ENCODE measurements at regions not wholly inside any gene's neighbourhood (a gene's known extent, or its start where the extent isn't known, plus 50 kb on each side); places are given as distances from the start of the nearest gene placed in this dataset.

GRCh38 chr4:132026816-132027215 is 1122.3 kb upstream of the PCDH10 start:
- H3K4me1 Mint-ChIP-seq = no peaks in the 10 kb centered on the region
- no peak overlapping the region for H3K27ac Mint-ChIP-seq
- H3K36me3 Mint-ChIP-seq (ENCODE audit: low read depth) = no peaks in the 10 kb centered on the region
- no peaks in the 10 kb centered on the region for H3K9me3 ChIP-seq (ENCODE audit: control insufficient read depth, low read length, poor library complexity, severe bottlenecking)
- H3K4me3 Mint-ChIP-seq = no peak overlapping the region
- DNase-seq (no peak), ATAC-seq (no peak)
- H3K27me3 Mint-ChIP-seq = no peaks in the 10 kb centered on the region

GRCh38 chr4:132056496-132056895 is 1092.6 kb upstream of the PCDH10 start:
- DNase-seq (no peak), ATAC-seq (no peak)
- Mint-ChIP-seq H3K36me3 (ENCODE audit: low read depth) (no peaks in the 10 kb centered on the region), H3K4me3 (no peak overlapping the region), H3K4me1 (no peaks in the 10 kb centered on the region), H3K27me3 (no peaks in the 10 kb centered on the region), H3K27ac (no peak overlapping the region)
- no peaks in the 10 kb centered on the region for H3K9me3 ChIP-seq (ENCODE audit: control insufficient read depth, low read length, poor library complexity, severe bottlenecking)

- Mint-ChIP-seq H3K4me1 (no peaks in the 10 kb centered on the region), H3K27me3 (no peaks in the 10 kb centered on the region), H3K4me3 (no peak overlapping the region)
Measured at GRCh38 chr4:132059227-132059626, 1089.9 kb upstream of the PCDH10 start.

GRCh38 chr4:132062611-132063239 is 1086.4 kb upstream of the PCDH10 start:
- DNase-seq (no peak), ATAC-seq (no peak)
- Mint-ChIP-seq H3K36me3 (ENCODE audit: low read depth) (no peaks in the 10 kb centered on the region), H3K4me3 (no peak overlapping the region), H3K4me1 (no peaks in the 10 kb centered on the region), H3K27me3 (no peaks in the 10 kb centered on the region), H3K27ac (no peak overlapping the region)
- no peaks in the 10 kb centered on the region for H3K9me3 ChIP-seq (ENCODE audit: control insufficient read depth, low read length, poor library complexity, severe bottlenecking)

More at GRCh38 chr4:132059227-132059626, 1089.9 kb upstream of the PCDH10 start:
- Mint-ChIP-seq H3K27ac (no peak overlapping the region), H3K36me3 (ENCODE audit: low read depth) (no peaks in the 10 kb centered on the region)
- no peaks in the 10 kb centered on the region for H3K9me3 ChIP-seq (ENCODE audit: control insufficient read depth, low read length, poor library complexity, severe bottlenecking)
- ATAC-seq (no peak), DNase-seq (no peak)

GRCh38 chr4:132063829-132064228 is 1085.3 kb upstream of the PCDH10 start:
- Mint-ChIP-seq H3K36me3 (ENCODE audit: low read depth) (no peaks in the 10 kb centered on the region), H3K4me1 (no peaks in the 10 kb centered on the region), H3K27ac (no peak overlapping the region), H3K4me3 (no peak overlapping the region), H3K27me3 (no peaks in the 10 kb centered on the region)
- DNase-seq (no peak), ATAC-seq (no peak)
- H3K9me3 ChIP-seq (ENCODE audit: control insufficient read depth, low read length, poor library complexity, severe bottlenecking) = no peaks in the 10 kb centered on the region

- Mint-ChIP-seq H3K27me3 (no peaks in the 10 kb centered on the region), H3K36me3 (ENCODE audit: low read depth) (no peaks in the 10 kb centered on the region), H3K4me3 (no peak overlapping the region), H3K4me1 (no peaks in the 10 kb centered on the region), H3K27ac (no peak overlapping the region)
- ATAC-seq (no peak), DNase-seq (no peak)
- no peaks in the 10 kb centered on the region for H3K9me3 ChIP-seq (ENCODE audit: control insufficient read depth, low read length, poor library complexity, severe bottlenecking)
Measured at GRCh38 chr4:132065940-132066495, 1083.1 kb upstream of the PCDH10 start.

GRCh38 chr4:132071815-132072214 is 1077.3 kb upstream of the PCDH10 start:
- DNase-seq = no peak
- ATAC-seq = no peak
- no peak overlapping the region for H3K27ac Mint-ChIP-seq
- no peaks in the 10 kb centered on the region for H3K9me3 ChIP-seq (ENCODE audit: control insufficient read depth, low read length, poor library complexity, severe bottlenecking)
- H3K36me3 Mint-ChIP-seq (ENCODE audit: low read depth) = no peaks in the 10 kb centered on the region
- H3K4me1 Mint-ChIP-seq = no peaks in the 10 kb centered on the region
- H3K4me3 Mint-ChIP-seq = no peak overlapping the region
- no peaks in the 10 kb centered on the region for H3K27me3 Mint-ChIP-seq

GRCh38 chr4:132076829-132077228 is 1072.3 kb upstream of the PCDH10 start:
- no peak overlapping the region for H3K4me3 Mint-ChIP-seq
- H3K9me3 ChIP-seq (ENCODE audit: control insufficient read depth, low read length, poor library complexity, severe bottlenecking) = no peaks in the 10 kb centered on the region
- no peaks in the 10 kb centered on the region for H3K4me1 Mint-ChIP-seq
- no peak overlapping the region for H3K27ac Mint-ChIP-seq
- DNase-seq (no peak), ATAC-seq (no peak)
- no peaks in the 10 kb centered on the region for H3K36me3 Mint-ChIP-seq (ENCODE audit: low read depth)
- no peaks in the 10 kb centered on the region for H3K27me3 Mint-ChIP-seq

- H3K9me3 ChIP-seq (ENCODE audit: control insufficient read depth, low read length, poor library complexity, severe bottlenecking) = no peaks in the 10 kb centered on the region
- ATAC-seq = no peak
- H3K27ac Mint-ChIP-seq = no peak overlapping the region
- H3K27me3 Mint-ChIP-seq = no peaks in the 10 kb centered on the region
- no peak overlapping the region for H3K4me3 Mint-ChIP-seq
- H3K36me3 Mint-ChIP-seq (ENCODE audit: low read depth) = no peaks in the 10 kb centered on the region
- no peak for DNase-seq
- H3K4me1 Mint-ChIP-seq = no peaks in the 10 kb centered on the region
Measured at GRCh38 chr4:132085105-132085504, 1064.0 kb upstream of the PCDH10 start.

GRCh38 chr4:132094017-132094416 is 1055.1 kb upstream of the PCDH10 start:
- no peaks in the 10 kb centered on the region for H3K9me3 ChIP-seq (ENCODE audit: control insufficient read depth, low read length, poor library complexity, severe bottlenecking)
- H3K27ac Mint-ChIP-seq = no peak overlapping the region
- H3K36me3 Mint-ChIP-seq (ENCODE audit: low read depth) = no peaks in the 10 kb centered on the region
- DNase-seq (no peak), ATAC-seq (no peak)
- H3K4me1 Mint-ChIP-seq = no peaks in the 10 kb centered on the region
- no peak overlapping the region for H3K4me3 Mint-ChIP-seq
- no peaks in the 10 kb centered on the region for H3K27me3 Mint-ChIP-seq

- H3K4me1 Mint-ChIP-seq = no peaks in the 10 kb centered on the region
- H3K36me3 Mint-ChIP-seq (ENCODE audit: low read depth) = no peaks in the 10 kb centered on the region
- DNase-seq (no peak), ATAC-seq (no peak)
- no peaks in the 10 kb centered on the region for H3K27me3 Mint-ChIP-seq
- H3K4me3 Mint-ChIP-seq = no peak overlapping the region
- H3K9me3 ChIP-seq (ENCODE audit: control insufficient read depth, low read length, poor library complexity, severe bottlenecking) = no peaks in the 10 kb centered on the region
- H3K27ac Mint-ChIP-seq = no peak overlapping the region
Measured at GRCh38 chr4:132097041-132097440, 1052.1 kb upstream of the PCDH10 start.

- H3K27me3 Mint-ChIP-seq = no peaks in the 10 kb centered on the region
- ATAC-seq (no peak), DNase-seq (no peak)
- no peak overlapping the region for H3K27ac Mint-ChIP-seq
- H3K4me1 Mint-ChIP-seq = no peaks in the 10 kb centered on the region
- no peak overlapping the region for H3K4me3 Mint-ChIP-seq
- no peaks in the 10 kb centered on the region for H3K36me3 Mint-ChIP-seq (ENCODE audit: low read depth)
- no peaks in the 10 kb centered on the region for H3K9me3 ChIP-seq (ENCODE audit: control insufficient read depth, low read length, poor library complexity, severe bottlenecking)
Measured at GRCh38 chr4:132101526-132101925, 1047.6 kb upstream of the PCDH10 start.

GRCh38 chr4:132108784-132109183 is 1040.3 kb upstream of the PCDH10 start:
- H3K9me3 ChIP-seq (ENCODE audit: control insufficient read depth, low read length, poor library complexity, severe bottlenecking) = no peaks in the 10 kb centered on the region
- no peaks in the 10 kb centered on the region for H3K36me3 Mint-ChIP-seq (ENCODE audit: low read depth)
- no peaks in the 10 kb centered on the region for H3K4me1 Mint-ChIP-seq
- H3K27ac Mint-ChIP-seq = no peak overlapping the region
- ATAC-seq = no peak
- no peak for DNase-seq
- H3K27me3 Mint-ChIP-seq = no peaks in the 10 kb centered on the region
- no peak overlapping the region for H3K4me3 Mint-ChIP-seq

GRCh38 chr4:132114885-132115284 is 1034.2 kb upstream of the PCDH10 start:
- Mint-ChIP-seq H3K4me3 (no peak overlapping the region), H3K27me3 (no peaks in the 10 kb centered on the region), H3K36me3 (ENCODE audit: low read depth) (no peaks in the 10 kb centered on the region), H3K27ac (no peak overlapping the region), H3K4me1 (no peaks in the 10 kb centered on the region)
- H3K9me3 ChIP-seq (ENCODE audit: control insufficient read depth, low read length, poor library complexity, severe bottlenecking) = no peaks in the 10 kb centered on the region
- ATAC-seq (no peak), DNase-seq (no peak)

All from T-helper 17 cell (primary cell).